ENCODE measurements at regions not wholly inside any gene's neighbourhood (a gene's known extent, or its start where the extent isn't known, plus 50 kb on each side); places are given as distances from the start of the nearest gene placed in this dataset.

DNA sequence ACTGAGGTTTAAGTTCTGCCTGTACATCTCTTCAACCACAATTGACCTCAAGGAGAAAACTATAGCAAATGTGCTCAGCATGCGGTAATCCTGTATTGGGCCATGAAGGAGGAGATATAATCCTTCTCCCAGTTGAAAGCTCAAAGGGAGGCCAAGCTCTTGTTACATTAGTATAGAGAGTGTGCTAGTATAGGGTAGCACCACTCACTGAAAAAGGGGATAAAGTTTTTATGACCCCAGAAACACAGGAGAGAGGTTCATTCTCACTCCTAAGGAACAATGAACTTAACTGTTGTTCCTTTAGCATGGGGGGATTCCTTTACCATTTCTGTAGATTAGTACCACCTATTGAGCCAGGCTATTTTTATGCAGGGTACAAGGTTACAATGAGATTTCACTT, 267.7 kb downstream of the LRRIQ3 start:
- DNase-seq = no peak
- Histone ChIP-seq H3K9me3 (no peaks in the 10 kb centered on the region), H3K27me3 (no peaks in the 10 kb centered on the region), H3K36me3 (no peaks in the 10 kb centered on the region), H3K4me3 (no peak overlapping the region), H3K4me1 (no peaks in the 10 kb centered on the region), H3K27ac (no peak overlapping the region)
- intact Hi-C loops (cut with DNase I; ENCODE audit: low total_unique reads) = no loop called here
- TF ChIP-seq, protein P1, sequence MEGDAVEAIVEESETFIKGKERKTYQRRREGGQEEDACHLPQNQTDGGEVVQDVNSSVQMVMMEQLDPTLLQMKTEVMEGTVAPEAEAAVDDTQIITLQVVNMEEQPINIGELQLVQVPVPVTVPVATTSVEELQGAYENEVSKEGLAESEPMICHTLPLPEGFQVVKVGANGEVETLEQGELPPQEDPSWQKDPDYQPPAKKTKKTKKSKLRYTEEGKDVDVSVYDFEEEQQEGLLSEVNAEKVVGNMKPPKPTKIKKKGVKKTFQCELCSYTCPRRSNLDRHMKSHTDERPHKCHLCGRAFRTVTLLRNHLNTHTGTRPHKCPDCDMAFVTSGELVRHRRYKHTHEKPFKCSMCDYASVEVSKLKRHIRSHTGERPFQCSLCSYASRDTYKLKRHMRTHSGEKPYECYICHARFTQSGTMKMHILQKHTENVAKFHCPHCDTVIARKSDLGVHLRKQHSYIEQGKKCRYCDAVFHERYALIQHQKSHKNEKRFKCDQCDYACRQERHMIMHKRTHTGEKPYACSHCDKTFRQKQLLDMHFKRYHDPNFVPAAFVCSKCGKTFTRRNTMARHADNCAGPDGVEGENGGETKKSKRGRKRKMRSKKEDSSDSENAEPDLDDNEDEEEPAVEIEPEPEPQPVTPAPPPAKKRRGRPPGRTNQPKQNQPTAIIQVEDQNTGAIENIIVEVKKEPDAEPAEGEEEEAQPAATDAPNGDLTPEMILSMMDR (IDR thresholded peaks at IDR 0.05) = no peak
- TF ChIP-seq POLR2A (IDR thresholded peaks at IDR 0.05) = no peak

DNA sequence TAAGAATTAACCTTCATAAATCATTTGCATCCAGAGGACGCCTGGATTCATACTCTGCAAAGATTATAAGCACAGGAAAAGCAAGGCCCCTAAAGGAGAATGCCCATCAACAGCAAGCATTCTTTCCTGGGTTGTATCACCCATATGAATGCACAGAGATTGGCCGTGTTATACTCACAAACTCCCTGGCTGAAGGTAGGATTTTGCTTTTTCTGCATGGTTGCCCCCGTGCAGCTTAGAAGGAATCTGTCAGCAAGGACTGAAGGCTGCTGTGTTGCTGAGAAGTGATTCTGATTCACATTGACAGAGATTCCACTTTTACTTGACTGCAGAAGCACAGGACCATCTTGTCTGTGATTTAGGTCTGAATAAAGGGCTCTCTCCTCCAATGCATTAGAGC, 283.0 kb downstream of the LRRIQ3 start:
- Histone ChIP-seq H3K9me3 (no peaks in the 10 kb centered on the region), H3K27me3 (peaks cover 0 to 4% of the 10 kb centered on the region in 2 donors), H3K36me3 (no peaks in the 10 kb centered on the region), H3K4me1 (no peaks in the 10 kb centered on the region), H3K27ac (no peak overlapping the region), H3K4me3 (no peak overlapping the region)
- TF ChIP-seq POLR2A (IDR thresholded peaks at IDR 0.05) = no peak
- TF ChIP-seq, protein P1 (IDR thresholded peaks at IDR 0.05) = no peak
- intact Hi-C loops (cut with DNase I; ENCODE audit: low total_unique reads) = no loop called here
- no peak for DNase-seq

DNA sequence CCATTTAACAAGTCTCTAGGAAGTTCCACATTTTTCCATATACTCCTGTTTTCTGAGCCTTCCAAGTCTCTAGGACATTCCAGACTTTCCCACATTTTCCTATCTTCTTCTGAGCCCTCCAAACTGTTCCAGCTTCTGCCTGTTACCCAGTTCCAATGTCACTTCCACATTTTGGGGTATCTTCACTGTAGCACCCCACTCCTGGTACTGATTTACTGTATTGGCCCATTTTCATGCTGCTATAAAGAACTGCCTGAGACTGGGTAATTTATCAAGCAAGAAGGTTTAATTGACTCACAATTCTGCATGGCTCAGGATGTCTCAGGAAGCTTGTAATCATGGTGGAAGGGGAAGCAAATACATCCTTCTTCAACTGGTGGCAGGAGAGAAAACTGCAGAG, 285.0 kb downstream of the LRRIQ3 start:
- no peak overlapping the region for H3K4me3 ChIP-seq
- no peaks in the 10 kb centered on the region for H3K9me3 ChIP-seq
- intact Hi-C loops (cut with DNase I; ENCODE audit: low total_unique reads) = no loop called here
- no peak for DNase-seq
- H3K36me3 ChIP-seq = no peaks in the 10 kb centered on the region
- no peak for TF ChIP-seq POLR2A (IDR thresholded peaks at IDR 0.05)
- TF ChIP-seq, protein P1 (IDR thresholded peaks at IDR 0.05) = no peak
- H3K4me1 ChIP-seq = no peaks in the 10 kb centered on the region
- H3K27ac ChIP-seq = no peak overlapping the region
- peaks cover 0 to 2% of the 10 kb centered on the region in 2 donors for H3K27me3 ChIP-seq

DNA sequence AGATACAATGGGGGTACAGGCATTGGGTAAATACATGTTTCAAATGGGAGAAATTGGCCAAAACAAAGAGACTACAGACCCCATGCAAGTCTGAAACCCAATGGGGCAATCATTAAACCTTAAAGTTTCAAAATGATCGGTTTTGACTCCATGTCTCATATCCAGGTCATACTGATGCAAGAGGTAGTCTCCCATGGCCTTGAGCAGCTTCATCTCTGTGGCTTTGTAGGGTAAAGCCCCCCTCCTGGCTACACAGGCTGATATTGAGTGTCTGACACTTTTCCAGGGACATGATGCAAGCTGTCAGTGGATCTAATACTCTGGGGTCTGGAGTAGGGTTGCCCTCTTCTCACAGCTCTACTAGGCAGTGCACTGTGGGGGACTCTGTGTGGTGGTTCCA, 286.1 kb downstream of the LRRIQ3 start:
- no peak for TF ChIP-seq POLR2A (IDR thresholded peaks at IDR 0.05)
- TF ChIP-seq, protein P1 (IDR thresholded peaks at IDR 0.05) = no peak
- no peak overlapping the region for H3K27ac ChIP-seq

DNA sequence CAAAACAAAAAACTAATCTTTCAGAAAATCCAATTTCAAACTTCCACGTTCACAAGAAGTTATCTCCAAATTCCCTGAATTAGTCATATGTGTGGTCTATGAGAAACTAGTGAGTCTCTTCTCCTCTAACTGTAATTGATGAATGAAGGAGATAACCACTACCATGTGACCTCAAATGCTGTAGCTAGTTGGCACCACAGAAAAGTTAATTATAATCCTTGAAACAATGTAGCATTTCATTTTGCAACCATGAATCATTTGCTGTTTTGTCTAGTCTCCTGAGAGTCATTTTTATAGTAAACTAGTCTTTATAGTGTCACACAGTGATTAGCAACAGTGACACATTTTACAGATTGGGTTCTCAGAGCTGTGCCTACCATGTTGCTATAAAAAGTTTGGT, 287.5 kb downstream of the LRRIQ3 start:
- Histone ChIP-seq H3K9me3 (no peaks in the 10 kb centered on the region), H3K27me3 (no peaks in the 10 kb centered on the region), H3K36me3 (no peaks in the 10 kb centered on the region), H3K27ac (no peak overlapping the region), H3K4me1 (no peaks in the 10 kb centered on the region), H3K4me3 (no peak overlapping the region)
- no peak for TF ChIP-seq POLR2A (IDR thresholded peaks at IDR 0.05)
- TF ChIP-seq, protein P1 (IDR thresholded peaks at IDR 0.05) = no peak
- intact Hi-C loops (cut with DNase I; ENCODE audit: low total_unique reads) = no loop called here
- DNase-seq = no peak

More for the DNA sequence above, 286.1 kb downstream of the LRRIQ3 start:
- Histone ChIP-seq H3K36me3 (no peaks in the 10 kb centered on the region), H3K4me1 (no peaks in the 10 kb centered on the region), H3K4me3 (no peak overlapping the region), H3K9me3 (no peaks in the 10 kb centered on the region), H3K27me3 (no peaks in the 10 kb centered on the region)
- no peak for DNase-seq
- intact Hi-C loops (cut with DNase I; ENCODE audit: low total_unique reads) = no loop called here

All from uterus (tissue), 3 donors.